Heart left ventricle (tissue), 13 donors: ENCODE measurements at regions not wholly inside any gene's neighbourhood (a gene's known extent, or its start where the extent isn't known, plus 50 kb on each side); places are given as distances from the start of the nearest gene placed in this dataset.

Experiments used
- CTCF ChIP-seq, 12 donors: fragments of 200-600 bp; sonication (generic) in 4 of 12; IDR thresholded peaks; one replicate each; pipeline versions ENCODE4 v1.5.0 to v1.8.0; 2018 to 2022; ENCODE audit warnings: antibody characterized with exemption in 12 of 12, mild to moderate bottlenecking in 5 of 12
- POLR2A ChIP-seq, 2 donors: fragments of 450-650 bp; IDR thresholded peaks; one replicate each; pipeline ENCODE4 v1.6.1; 2017; ENCODE audit warnings: antibody characterized with exemption in 2 of 2, mild to moderate bottlenecking in 2 of 2, moderate library complexity in 2 of 2
- donor health status: ischemic (EF 13 %, LVEDD 7.1; RV severe dilation, severe dysfunction).
- donor health status: DM: no; HTN: yes; CAD: no.
- donor health status: DM: no; HTN: no; CAD: no.
- donor health status: ischemic (EF 25% LVEDD 6.9; RV normal size, moderate dysfunction).
- donor health status: ischemic (EF 25% LVEDD 5.7; RV mildly dilated, moderate dysfunction).
- donor health status: ischemic (EF 35%, LVEDD 5.7; RV mildly dilated, moderate dysfunction).
- donor health status: nonischemic (EF 11% LVEDD 7.7; RV severe dilation, severe dysfunction).
- donor health status: DM: yes; HTN: yes; CAD: no.
- donor health status: PGD.
- donor health status: ischemic (EF 29% LVEDD 5.4; RV normal size, mild dysfunction).
- donor health status: nonischemic (EF 23%, LVEDD 6.1; RV moderate dilation, normal function).

DNA sequence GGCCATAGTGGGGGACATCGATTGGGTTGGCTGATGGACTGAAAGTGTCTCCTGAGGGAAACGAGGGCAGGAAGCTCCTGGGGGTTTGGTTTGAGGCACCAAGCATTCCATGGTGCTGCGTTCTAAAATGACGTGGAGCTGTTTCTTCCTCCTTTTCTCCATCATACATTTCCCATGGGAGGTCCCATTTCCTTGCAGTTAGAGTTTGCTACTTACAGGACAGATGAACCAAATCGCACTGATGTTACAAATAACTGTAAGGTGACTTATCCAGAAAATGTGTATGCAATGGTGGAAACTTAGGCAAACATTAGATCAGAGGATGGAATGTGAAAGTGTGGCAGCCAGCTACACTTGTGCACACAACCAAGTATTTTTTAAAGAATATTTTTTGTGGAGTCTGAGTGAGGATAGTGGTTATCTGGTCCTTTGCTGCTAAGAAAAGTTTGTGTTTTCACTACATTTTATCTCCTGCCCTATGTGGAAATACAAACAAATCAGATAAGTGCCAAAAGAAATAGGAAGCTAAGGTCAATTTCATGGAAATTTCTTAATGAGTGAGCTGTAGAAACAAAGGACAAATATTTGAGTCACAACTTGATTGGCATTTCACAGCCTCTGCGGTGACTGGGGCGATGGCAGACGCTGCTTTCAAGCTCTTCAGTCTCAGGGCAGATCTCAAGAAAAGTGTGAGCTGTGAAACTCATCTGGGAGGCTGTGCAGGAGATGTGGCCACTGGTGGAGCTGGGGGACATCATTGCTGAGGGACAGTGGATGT, 256.2 kb downstream of the TSN start:
- TF ChIP-seq CTCF (IDR thresholded peaks at IDR 0.05) = no peak
- TF ChIP-seq POLR2A (IDR thresholded peaks at IDR 0.05) = no peak
